HEK293 (cell line): ENCODE measurements at regions not wholly inside any gene's neighbourhood (a gene's known extent, or its start where the extent isn't known, plus 50 kb on each side); places are given as distances from the start of the nearest gene placed in this dataset.

Experiments
- CTCF ChIA-PET: fragments of 350-600 bp; formaldehyde crosslinking; extraction: SDS; loops from one replicate; lab custom pipeline; 2021; ENCODE audit warnings: antibody characterized with exemption; lab: Yijun Ruan, JAX
- POLR2A ChIA-PET: fragments of 300-600 bp; formaldehyde crosslinking; extraction: SDS; loops from one replicate; lab custom pipeline; 2020; ENCODE audit warnings: antibody characterized with exemption, inconsistent platforms; lab: Yijun Ruan, JAX
- H3K27ac ChIP-seq: fragments of 200-500 bp; sonication (Bioruptor generic); 2 replicates; pipeline ENCODE4 v1.5.1; 2014; ENCODE audit warnings: low read depth, low read length, control low read depth, inconsistent platforms; ENCODE audit errors: extremely low read depth
- H3K36me3 ChIP-seq, 2 experiments: fragments of 200-500 bp in 1 of 2; sonication (Bioruptor generic) in 1 of 2; 1 replicate in 1 of 2; 2 replicates in 1 of 2; pipeline ENCODE4 v1.5.1; 2014 to 2017; ENCODE audit warnings: inconsistent platforms in 2 of 2, low read length in 2 of 2; ENCODE audit not compliant: control insufficient read depth in 2 of 2, insufficient read depth in 1 of 2
- H3K4me1 ChIP-seq: fragments of 200-500 bp; sonication (Bioruptor generic); 2 replicates; pipeline ENCODE4 v1.5.1; 2014; ENCODE audit warnings: mild to moderate bottlenecking, low read length, inconsistent platforms; ENCODE audit not compliant: control insufficient read depth, insufficient read depth
- H3K4me3 ChIP-seq: 2 replicates; pipeline ENCODE4 v1.5.1; 2011; ENCODE audit warnings: low read depth, mild to moderate bottlenecking, control low read depth, low read length, moderate library complexity
- H3K9me3 ChIP-seq: fragments of 200-500 bp; sonication (Bioruptor generic); 2 replicates; pipeline ENCODE4 v1.5.1; 2014; ENCODE audit warnings: low read depth, low read length, inconsistent platforms; ENCODE audit not compliant: control insufficient read depth, insufficient read depth
- BCL11B ChIP-seq: fragments of 450-650 bp; formaldehyde crosslinking; IDR thresholded peaks from 2 replicates; pipeline ENCODE4 v1.5.1; 2016; ENCODE audit warnings: low read depth, missing biosample characterization, missing genetic modification characterization
- GLI2 ChIP-seq: fragments of 450-650 bp; formaldehyde crosslinking; IDR thresholded peaks from 2 replicates; pipeline ENCODE4; 2017; ENCODE audit warnings: missing biosample characterization, missing genetic modification characterization, low read depth, borderline replicate concordance
- GLI4 ChIP-seq: fragments of 450-650 bp; formaldehyde crosslinking; IDR thresholded peaks from 2 replicates; pipeline ENCODE4 v1.5.1; 2016; ENCODE audit warnings: missing biosample characterization, missing genetic modification characterization
- MYNN ChIP-seq: fragments of 450-650 bp; formaldehyde crosslinking; IDR thresholded peaks from 2 replicates; pipeline ENCODE4 v1.5.1; 2016; ENCODE audit warnings: missing biosample characterization, missing genetic modification characterization, borderline replicate concordance
- MZF1 ChIP-seq: fragments of 450-650 bp; formaldehyde crosslinking; IDR thresholded peaks from 2 replicates; pipeline ENCODE4 v1.5.1; 2017; ENCODE audit warnings: missing biosample characterization, missing genetic modification characterization, borderline replicate concordance
- PRDM4 ChIP-seq: fragments of 450-650 bp; formaldehyde crosslinking; IDR thresholded peaks from 2 replicates; pipeline ENCODE4 v1.5.1; 2017; ENCODE audit warnings: missing biosample characterization, missing genetic modification characterization
- SCRT1 ChIP-seq: fragments of 450-650 bp; formaldehyde crosslinking; IDR thresholded peaks from 2 replicates; pipeline ENCODE4 v1.5.1; 2016; ENCODE audit warnings: missing biosample characterization, missing genetic modification characterization, borderline replicate concordance
- ZBTB7A ChIP-seq: fragments of 450-650 bp; formaldehyde crosslinking; IDR thresholded peaks from 2 replicates; pipeline ENCODE4 v1.5.1; 2016; ENCODE audit warnings: low read depth, missing biosample characterization, missing genetic modification characterization
- ZIC2 ChIP-seq: fragments of 450-650 bp; formaldehyde crosslinking; IDR thresholded peaks from 2 replicates; pipeline ENCODE4 v1.5.1; 2016; ENCODE audit warnings: missing biosample characterization, missing genetic modification characterization
- ZNF132 ChIP-seq: fragments of 450-650 bp; formaldehyde crosslinking; IDR thresholded peaks from 2 replicates; pipeline ENCODE4 v1.5.1; 2017; ENCODE audit warnings: missing biosample characterization, missing genetic modification characterization, borderline replicate concordance
- ZNF18 ChIP-seq: fragments of 450-650 bp; formaldehyde crosslinking; IDR thresholded peaks from 2 replicates; pipeline ENCODE4 v1.5.1; 2016; ENCODE audit warnings: missing biosample characterization, missing genetic modification characterization
- ZNF2 ChIP-seq: fragments of 450-650 bp; formaldehyde crosslinking; IDR thresholded peaks from 2 replicates; pipeline ENCODE4 v1.5.1; 2016; ENCODE audit warnings: missing biosample characterization, missing genetic modification characterization
- ZNF416 ChIP-seq: fragments of 450-650 bp; formaldehyde crosslinking; IDR thresholded peaks from 2 replicates; pipeline ENCODE4 v1.5.1; 2016; ENCODE audit warnings: missing biosample characterization, missing genetic modification characterization
- ZNF530 ChIP-seq: fragments of 450-650 bp; formaldehyde crosslinking; IDR thresholded peaks from 2 replicates; pipeline ENCODE4 v1.5.1; 2016; ENCODE audit warnings: low read depth, missing biosample characterization, missing genetic modification characterization
- ZNF629 ChIP-seq: fragments of 450-650 bp; formaldehyde crosslinking; IDR thresholded peaks from 2 replicates; pipeline ENCODE4 v1.5.1; 2017; ENCODE audit warnings: missing biosample characterization, missing genetic modification characterization
- ZNF707 ChIP-seq: fragments of 450-650 bp; formaldehyde crosslinking; IDR thresholded peaks from 2 replicates; pipeline ENCODE4 v1.5.1; 2016; ENCODE audit warnings: missing biosample characterization, missing genetic modification characterization
- TF ChIP-seq, protein P1 (sequence below): fragments of 450-650 bp; formaldehyde crosslinking; IDR thresholded peaks from 2 replicates; pipeline ENCODE4 v1.5.1; 2016; ENCODE audit warnings: missing biosample characterization, missing genetic modification characterization

DNA sequence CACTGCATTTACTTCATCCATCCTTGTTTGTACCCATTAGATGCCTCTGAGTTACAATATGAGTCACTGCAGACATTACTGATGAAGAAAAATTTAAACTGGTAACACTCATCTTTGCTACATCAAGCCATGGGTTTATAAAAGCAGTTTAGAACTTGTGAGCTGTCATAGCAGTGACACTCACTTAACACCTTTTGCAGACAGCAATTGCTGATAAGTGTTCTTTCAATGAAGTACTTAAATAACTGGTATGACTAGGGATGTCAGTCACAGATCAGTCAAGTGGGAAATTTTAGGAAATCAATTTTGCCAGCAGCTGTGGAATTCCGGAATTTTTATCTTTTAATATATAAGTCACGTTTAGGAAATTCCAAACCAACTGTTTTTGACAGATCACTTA is 643.0 kb downstream of the TBL1XR1 start:
- no peaks in the 10 kb centered on the region for H3K9me3 ChIP-seq
- ChIA-PET POLR2A (no interaction called here), CTCF (interaction anchor here (0.8 kb wide), 1 partner anchor 373 kb away, joined by 3 read pairs; no protein-coding TSS in a partner anchor)
- no peak overlapping the region for H3K27ac ChIP-seq
- no peaks in the 10 kb centered on the region for H3K4me1 ChIP-seq
- H3K4me3 ChIP-seq, result no peak overlapping the region
- H3K36me3 ChIP-seq, result no peaks in the 10 kb centered on the region
- TF ChIP-seq MZF1 (tag by site-specific recombination) (no peak), PRDM4 (no peak), ZNF132 (tag by site-specific recombination) (no peak), GLI4 (tag by site-specific recombination) (no peak), BCL11B (tag by site-specific recombination) (no peak), MYNN (tag by site-specific recombination) (no peak), ZIC2 (tag by site-specific recombination) (no peak), ZNF2 (tag by site-specific recombination) (no peak), ZNF530 (tag by site-specific recombination) (no peak), ZNF629 (tag by site-specific recombination) (no peak), ZNF18 (tag by site-specific recombination) (no peak)

GRCh38 chr3:176526942-176527341 is 670.3 kb downstream of the TBL1XR1 start:
- no peaks in the 10 kb centered on the region for H3K4me1 ChIP-seq
- no peak overlapping the region for H3K4me3 ChIP-seq
- ChIA-PET POLR2A (no interaction called here), CTCF (no interaction called here)
- H3K36me3 ChIP-seq, result no peaks in the 10 kb centered on the region
- TF ChIP-seq ZNF707, result no peak
- TF ChIP-seq, protein P1, sequence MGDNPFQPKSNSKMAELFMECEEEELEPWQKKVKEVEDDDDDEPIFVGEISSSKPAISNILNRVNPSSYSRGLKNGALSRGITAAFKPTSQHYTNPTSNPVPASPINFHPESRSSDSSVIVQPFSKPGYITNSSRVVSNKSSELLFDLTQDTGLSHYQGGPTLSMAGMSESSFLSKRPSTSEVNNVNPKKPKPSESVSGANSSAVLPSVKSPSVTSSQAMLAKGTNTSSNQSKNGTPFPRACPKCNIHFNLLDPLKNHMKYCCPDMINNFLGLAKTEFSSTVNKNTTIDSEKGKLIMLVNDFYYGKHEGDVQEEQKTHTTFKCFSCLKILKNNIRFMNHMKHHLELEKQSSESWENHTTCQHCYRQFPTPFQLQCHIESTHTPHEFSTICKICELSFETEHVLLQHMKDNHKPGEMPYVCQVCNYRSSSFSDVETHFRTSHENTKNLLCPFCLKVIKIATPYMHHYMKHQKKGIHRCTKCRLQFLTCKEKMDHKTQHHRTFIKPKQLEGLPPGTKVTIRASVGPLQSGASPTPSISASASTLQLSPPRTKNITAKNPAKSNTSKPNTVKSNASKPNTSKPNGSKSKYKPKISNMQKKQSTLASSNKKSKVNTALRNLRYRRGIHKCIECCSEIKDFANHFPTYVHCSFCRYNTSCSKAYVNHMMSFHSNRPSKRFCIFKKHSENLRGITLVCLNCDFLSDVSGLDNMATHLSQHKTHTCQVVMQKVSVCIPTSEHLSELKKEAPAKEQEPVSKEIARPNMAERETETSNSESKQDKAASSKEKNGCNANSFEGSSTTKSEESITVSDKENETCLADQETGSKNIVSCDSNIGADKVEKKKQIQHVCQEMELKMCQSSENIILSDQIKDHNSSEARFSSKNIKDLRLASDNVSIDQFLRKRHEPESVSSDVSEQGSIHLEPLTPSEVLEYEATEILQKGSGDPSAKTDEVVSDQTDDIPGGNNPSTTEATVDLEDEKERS, result no peak
- no peak for TF ChIP-seq ZBTB7A
- no peak for TF ChIP-seq SCRT1
- no peaks in the 10 kb centered on the region for H3K9me3 ChIP-seq
- H3K27ac ChIP-seq, result no peak overlapping the region

DNA sequence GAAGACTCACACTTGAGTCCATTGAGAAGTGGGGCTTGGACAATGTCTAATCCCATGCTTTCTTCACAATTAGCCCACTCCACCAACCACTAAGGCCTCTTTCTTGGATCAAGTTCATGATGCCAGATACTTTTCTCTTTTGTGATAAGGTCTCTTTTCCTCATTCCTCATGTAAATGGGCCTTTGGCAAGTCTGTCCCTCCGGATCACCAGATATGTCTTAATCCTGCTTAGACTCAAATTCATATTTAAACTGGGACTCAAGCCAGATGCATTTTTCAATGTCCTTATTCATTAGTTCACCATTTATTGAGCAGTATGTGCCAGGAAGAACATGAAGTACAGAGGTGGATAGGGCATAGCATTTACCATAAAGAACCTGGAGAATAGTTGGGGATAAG is 671.1 kb downstream of the TBL1XR1 start:
- CTCF ChIA-PET, result no interaction called here
- H3K4me3 ChIP-seq, result no peak overlapping the region
- H3K27ac ChIP-seq, result no peak overlapping the region
- POLR2A ChIA-PET, result no interaction called here
- no peaks in the 10 kb centered on the region for H3K9me3 ChIP-seq
- H3K36me3 ChIP-seq, result no peaks in the 10 kb centered on the region
- TF ChIP-seq GLI2 (tag by site-specific recombination) (no peak), ZNF416 (no peak)
- TF ChIP-seq, all 188 proteins: peak for 0
- H3K4me1 ChIP-seq, result no peaks in the 10 kb centered on the region
